HepG2 (cell line): ENCODE measurements at regions not wholly inside any gene's neighbourhood (a gene's known extent, or its start where the extent isn't known, plus 50 kb on each side); places are given as distances from the start of the nearest gene placed in this dataset.

Experiments
- ATAC-seq: fragments of 200-7000 bp; cut with Tn5 transposase; 3 replicates; pipeline ENCODE4 v1.9.1; 2020; ENCODE audit warnings: mild to moderate bottlenecking, moderate library complexity
- BruUV-seq: library from RNA; stranded (reverse); fragments of 400-500 nt; replicated peaks from 2 replicates; lab custom pipeline; 2021; lab: Mats Ljungman, UMichigan
- CTCF ChIA-PET: fragments of 300-600 bp; formaldehyde crosslinking; extraction: SDS; loops from one replicate; lab custom pipeline; 2021; ENCODE audit warnings: low total read pairs, inconsistent platforms, low intra/inter-chr PET ratio; lab: Yijun Ruan, JAX
- POLR2A ChIA-PET: fragments of 350-600 bp; sonication (Branson Sonifier 250); formaldehyde crosslinking; loops from one replicate; lab custom pipeline; 2020; ENCODE audit warnings: antibody characterized with exemption, inconsistent platforms; lab: Yijun Ruan, JAX
- DNase-seq: peaks from one replicate; pipeline ENCODE4 v3.0.0-alpha.2; 2015; ENCODE audit warnings: low spot score
- FAIRE-seq: peaks from 3 replicates; lab custom pipeline; 2011; peaks lifted over from hg19 to GRCh38; lab: Jason Lieb, UNC
- H2AFZ ChIP-seq: one replicate; pipeline ENCODE4 v1.6.1; 2011; ENCODE audit warnings: low read length, inconsistent platforms
- H3K27ac ChIP-seq: fragments of 300-600 bp; 3 replicates; pipeline ENCODE4 v1.8.0; 2011; ENCODE audit warnings: mixed run types, mild to moderate bottlenecking, mixed read lengths, low read length, inconsistent platforms; ENCODE audit not compliant: insufficient read depth; ENCODE audit errors: extremely low read length
- H3K27me3 ChIP-seq, 2 experiments: fragments of 200-600 bp in 1 of 2; 2 replicates in 1 of 2; 3 replicates in 1 of 2; pipeline versions ENCODE4 v1.6.0 to v1.8.0; 2011; ENCODE audit warnings: low read length in 2 of 2, mild to moderate bottlenecking in 2 of 2, moderate library complexity in 2 of 2, inconsistent platforms in 1 of 2; ENCODE audit not compliant: insufficient read depth in 2 of 2, control insufficient read depth in 1 of 2
- H3K36me3 ChIP-seq, 2 experiments: fragments of 200-600 bp in 1 of 2; replicated peaks in 1 of 2; 2 replicates in 1 of 2; 3 replicates in 1 of 2; pipeline versions ENCODE4 v1.5.1 to v1.8.0; 2011; ENCODE audit warnings: low read length in 2 of 2, inconsistent platforms in 1 of 2; ENCODE audit not compliant: insufficient read depth in 2 of 2, control insufficient read depth in 1 of 2
- H3K4me1 ChIP-seq: 2 replicates; pipeline ENCODE4 v1.5.1; 2012; ENCODE audit warnings: low read length, inconsistent platforms; ENCODE audit not compliant: insufficient read depth
- H3K4me2 ChIP-seq: 2 replicates; pipeline ENCODE4 v1.6.0; 2011; ENCODE audit warnings: low read depth, low read length, inconsistent platforms
- H3K4me3 ChIP-seq, 3 experiments: fragments of 200-600 bp in 1 of 3; sonication (generic), shearing (Covaris generic) in 1 of 3; replicated peaks in 1 of 3; 2 replicates each; pipeline ENCODE4 v1.5.1; 2011 to 2016; ENCODE audit warnings: low read length in 3 of 3, inconsistent platforms in 2 of 3, low read depth in 2 of 3, mild to moderate bottlenecking in 2 of 3, control low read depth in 1 of 3, mixed read lengths in 1 of 3; ENCODE audit not compliant: insufficient read depth in 1 of 3
- H3K79me2 ChIP-seq: one replicate; pipeline ENCODE4 v1.6.1; 2011; ENCODE audit warnings: low read length, inconsistent platforms; ENCODE audit not compliant: insufficient read depth
- H3K9ac ChIP-seq: 2 replicates; pipeline ENCODE4 v1.6.0; 2011; ENCODE audit warnings: mild to moderate bottlenecking, low read depth, low read length, inconsistent platforms; ENCODE audit not compliant: insufficient read depth
- H3K9me3 ChIP-seq: 2 replicates; pipeline ENCODE4 v1.5.1; 2012; ENCODE audit warnings: mild to moderate bottlenecking, low read length
- H4K20me1 ChIP-seq: 2 replicates; pipeline ENCODE4 v1.6.0; 2011; ENCODE audit warnings: inconsistent platforms, mild to moderate bottlenecking, low read length, moderate library complexity; ENCODE audit not compliant: insufficient read depth
- GABPA ChIP-seq, 2 experiments: IDR thresholded peaks; 2 replicates each; pipeline ENCODE4 v1.6.1; 2011 to 2016; ENCODE audit warnings: low read depth in 2 of 2, low read length in 1 of 2, missing biosample characterization in 1 of 2, missing genetic modification characterization in 1 of 2
- SP5 ChIP-seq: IDR thresholded peaks from 2 replicates; pipeline ENCODE4 v1.6.1; 2016; ENCODE audit warnings: low read depth, borderline replicate concordance
- STAG1 ChIP-seq: sonication (generic); formaldehyde crosslinking; IDR thresholded peaks from 2 replicates; pipeline ENCODE4 v1.4.0; 2020; ENCODE audit warnings: missing genetic modification reagents
- ZBTB2 ChIP-seq: sonication (generic); formaldehyde crosslinking; IDR thresholded peaks from 2 replicates; pipeline ENCODE4 v1.8.0; 2022; ENCODE audit warnings: low read depth, missing genetic modification reagents
- ZNF350 ChIP-seq: sonication (generic); formaldehyde crosslinking; IDR thresholded peaks from 2 replicates; pipeline ENCODE4 v1.4.0; 2020; ENCODE audit warnings: mild to moderate bottlenecking, low read depth, missing genetic modification reagents, borderline replicate concordance
- ZNF414 ChIP-seq: sonication (generic); formaldehyde crosslinking; IDR thresholded peaks from 2 replicates; pipeline ENCODE4 v1.5.0; 2020; ENCODE audit warnings: missing genetic modification reagents
- WGBS: methylation state at CpG from one replicate; pipeline ENCODE4 v1.1.6; 2017; ENCODE audit warnings: low lambda C conversion rate; 5-methylcytosine and 5-hydroxymethylcytosine counted together
- in situ Hi-C: cut with HindIII; loops from 2 replicates; pipeline ENCODE4 v1.10.0; 2017; ENCODE audit warnings: low pct_unique_long_range_greater_than_20kb; ENCODE audit not compliant: extremely low pct_ligation_motif_present
- intact Hi-C: fragments of 100-400 bp; cut with micrococcal nuclease; formaldehyde crosslinking; loops from one replicate; pipeline ENCODE4 v1.10.0; 2022; ENCODE audit not compliant: unreplicated experiment

- no peak for FAIRE-seq
Observed at GRCh38 chr12:31876568-31877424, 82.4 kb upstream of the RESF1 start.

More at GRCh38 chr12:31876568-31877424, 82.4 kb upstream of the RESF1 start:
- intact Hi-C loops (no loop called here), in situ Hi-C loops (no loop called here)
- no peak overlapping the region for H3K4me2 ChIP-seq
- no peak for ATAC-seq
- no peaks in the 10 kb centered on the region for H3K4me1 ChIP-seq
- POLR2A ChIA-PET, result no interaction called here
- WGBS, result 73% methylated on average over 9 of the region's 13 CpGs
- no peak overlapping the region for H3K4me3 ChIP-seq
- TF ChIP-seq ZNF414 (CRISPR knock-in tag) (no peak), SP5 (CRISPR knock-in tag) (no peak), ZNF350 (CRISPR knock-in tag) (no peak), ZBTB2 (CRISPR knock-in tag) (no peak), STAG1 (no peak), GABPA (IDR thresholded peaks at IDR 0.05; ENCODE audit: low read depth, low read length) (no peak), GABPA (CRISPR knock-in tag; IDR thresholded peaks at IDR 0.05; ENCODE audit: low read depth) (peak; percentile 10; the same call in 1 of the 2 replicates)
- H3K79me2 ChIP-seq, result no peaks in the 10 kb centered on the region
- no peak overlapping the region for H3K27ac ChIP-seq
- no peaks in the 10 kb centered on the region for H3K9me3 ChIP-seq
- no peaks in the 10 kb centered on the region for H4K20me1 ChIP-seq
- no peak for DNase-seq
- 0 out of 5 replicates have a peak, but pooled peaks cover 0 to 3% of the 10 kb centered on the region in 2 experiments for H3K27me3 ChIP-seq
- no peaks in the 10 kb centered on the region for H3K36me3 ChIP-seq
- no peak overlapping the region for H3K9ac ChIP-seq
- H2AFZ ChIP-seq, result peak overlapping the region; percentile 9
- CTCF ChIA-PET, result no interaction called here
- BruUV-seq, result no TSS peak
